ENCODE measurements at regions not wholly inside any gene's neighbourhood (a gene's known extent, or its start where the extent isn't known, plus 50 kb on each side); places are given as distances from the start of the nearest gene placed in this dataset.

GRCh38 chr16:77488652-77489051 lies 53.8 kb upstream of the ADAMTS18 start (continued):
- no peak for TF ChIP-seq ZNF576 (CRISPR knock-in tag; IDR thresholded peaks at IDR 0.05)

DNA sequence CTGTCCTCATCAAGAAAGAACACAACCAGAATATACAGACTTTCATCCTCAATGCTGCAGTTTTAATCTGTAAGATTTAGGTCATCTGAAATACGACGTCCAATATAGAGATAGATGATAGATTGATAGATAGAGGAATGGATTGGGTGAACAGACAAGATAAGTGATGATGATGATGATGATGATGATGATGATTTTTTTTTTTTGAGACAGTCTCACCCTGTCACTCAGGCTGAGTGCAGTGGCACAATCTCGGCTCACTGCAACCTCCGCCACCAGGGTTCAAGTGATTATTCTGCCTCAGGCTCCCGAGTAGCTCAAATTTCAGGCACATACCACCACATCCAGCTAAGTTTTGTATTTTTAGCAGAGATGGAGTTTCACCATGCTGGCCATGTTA lies 56.3 kb upstream of the ADAMTS18 start:
- H3K36me3 ChIP-seq (replicated peaks in 1 of 2; ENCODE audit: control insufficient read depth in 1 of 2, insufficient read depth in 2 of 2, low read length in 2 of 2) = no peaks in the 10 kb centered on the region
- ChIA-PET CTCF (ENCODE audit: low intra/inter-chr PET ratio, low total read pairs) (no interaction called here), POLR2A (no interaction called here)
- in situ Hi-C loops (cut with HindIII; ENCODE audit: extremely low pct_ligation_motif_present, low pct_unique_long_range_greater_than_20kb) (no loop called here), intact Hi-C loops (cut with micrococcal nuclease; ENCODE audit: unreplicated experiment) (no loop called here)
- H3K27me3 ChIP-seq (ENCODE audit: control insufficient read depth in 1 of 2, insufficient read depth in 2 of 2, low read length in 2 of 2) = no peaks in the 10 kb centered on the region
- no peaks in the 10 kb centered on the region for H4K20me1 ChIP-seq (ENCODE audit: insufficient read depth, low read length)
- H3K79me2 ChIP-seq (ENCODE audit: insufficient read depth, low read length) = no peaks in the 10 kb centered on the region
- no peak overlapping the region for H3K9ac ChIP-seq (ENCODE audit: insufficient read depth, low read depth, low read length)
- ATAC-seq = no peak
- 27% methylated on average over 5 of the region's 5 CpGs for whole genome bisulfite sequencing (ENCODE audit: low lambda C conversion rate)
- no peak overlapping the region for H3K27ac ChIP-seq (ENCODE audit: extremely low read length, insufficient read depth, low read length)
- BruUV-seq (replicated peaks) = no TSS peak
- no peak overlapping the region for H3K4me2 ChIP-seq (ENCODE audit: low read depth, low read length)
- no peak for DNase-seq (ENCODE audit: low spot score)
- no peak for FAIRE-seq
- no peak overlapping the region for H2AFZ ChIP-seq (ENCODE audit: low read length)
- H3K9me3 ChIP-seq (ENCODE audit: low read length) = no peaks in the 10 kb centered on the region
- H3K4me3 ChIP-seq (replicated peaks in 1 of 3; ENCODE audit: insufficient read depth in 1 of 3, low read depth in 2 of 3, low read length in 3 of 3) = no peak overlapping the region
- H3K4me1 ChIP-seq (ENCODE audit: insufficient read depth, low read length) = no peaks in the 10 kb centered on the region
- TF ChIP-seq CREB1 (IDR thresholded peaks at IDR 0.05) (peak; percentile 81), CREB1 (CRISPR knock-in tag; IDR thresholded peaks at IDR 0.05) (no peak), RAD21 (CRISPR knock-in tag; IDR thresholded peaks at IDR 0.05) (no peak), ZNF598 (CRISPR knock-in tag; IDR thresholded peaks at IDR 0.05; ENCODE audit: borderline replicate concordance) (no peak)
- TF ChIP-seq, protein P1, sequence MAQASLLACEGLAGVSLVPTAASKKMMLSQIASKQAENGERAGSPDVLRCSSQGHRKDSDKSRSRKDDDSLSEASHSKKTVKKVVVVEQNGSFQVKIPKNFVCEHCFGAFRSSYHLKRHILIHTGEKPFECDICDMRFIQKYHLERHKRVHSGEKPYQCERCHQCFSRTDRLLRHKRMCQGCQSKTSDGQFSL (CRISPR knock-in tag; IDR thresholded peaks at IDR 0.05) = no peak

- DNase-seq (ENCODE audit: low spot score) (no peak), FAIRE-seq (no peak), ATAC-seq (no peak)
- Histone ChIP-seq H3K9ac (ENCODE audit: insufficient read depth, low read depth, low read length) (no peak overlapping the region), H3K27me3 (ENCODE audit: control insufficient read depth in 1 of 2, insufficient read depth in 2 of 2, low read length in 2 of 2) (no peaks in the 10 kb centered on the region), H3K4me2 (ENCODE audit: low read depth, low read length) (no peak overlapping the region), H4K20me1 (ENCODE audit: insufficient read depth, low read length) (no peaks in the 10 kb centered on the region), H3K9me3 (ENCODE audit: low read length) (no peaks in the 10 kb centered on the region), H3K79me2 (ENCODE audit: insufficient read depth, low read length) (no peaks in the 10 kb centered on the region), H3K4me1 (ENCODE audit: insufficient read depth, low read length) (no peaks in the 10 kb centered on the region), H3K27ac (ENCODE audit: extremely low read length, insufficient read depth, low read length) (no peak overlapping the region), H3K4me3 (replicated peaks in 1 of 3; ENCODE audit: insufficient read depth in 1 of 3, low read depth in 2 of 3, low read length in 3 of 3) (no peak overlapping the region), H3K36me3 (replicated peaks in 1 of 2; ENCODE audit: control insufficient read depth in 1 of 2, insufficient read depth in 2 of 2, low read length in 2 of 2) (no peaks in the 10 kb centered on the region), H2AFZ (ENCODE audit: low read length) (no peak overlapping the region)
- ChIA-PET CTCF (ENCODE audit: low intra/inter-chr PET ratio, low total read pairs) (no interaction called here), POLR2A (no interaction called here)
- in situ Hi-C loops (cut with HindIII; ENCODE audit: extremely low pct_ligation_motif_present, low pct_unique_long_range_greater_than_20kb) = no loop called here
- WGBS (ENCODE audit: low lambda C conversion rate) = 0% methylated on average over 2 of the region's 2 CpGs
- intact Hi-C loops (cut with micrococcal nuclease; ENCODE audit: unreplicated experiment) = no loop called here
- TF ChIP-seq ZNF263 (CRISPR knock-in tag; IDR thresholded peaks at IDR 0.05) (no peak), SMAD9 (CRISPR knock-in tag; IDR thresholded peaks at IDR 0.05) (no peak)
- no TSS peak for BruUV-seq (replicated peaks)
Observed at GRCh38 chr16:77496934-77497333, 62.1 kb upstream of the ADAMTS18 start.

All from HepG2 (cell line).